Colonic mucosa (tissue), 4 donors: ENCODE measurements at regions not wholly inside any gene's neighbourhood (a gene's known extent, or its start where the extent isn't known, plus 50 kb on each side); places are given as distances from the start of the nearest gene placed in this dataset.

Experiments used
- DNase-seq: peaks from one replicate; pipeline ENCODE4 v3.0.0-alpha.2; 2020
- H3K27ac ChIP-seq: fragments of 200-600 bp; one replicate; pipeline ENCODE4 v1.8.0; 2021
- H3K27me3 ChIP-seq: fragments of 200-600 bp; one replicate; pipeline ENCODE4 v1.8.0; 2021
- H3K36me3 ChIP-seq: fragments of 200-600 bp; one replicate; pipeline ENCODE4 v1.8.0; 2021
- H3K4me1 ChIP-seq: fragments of 200-600 bp; one replicate; pipeline ENCODE4 v1.8.0; 2021; ENCODE audit warnings: mild to moderate bottlenecking
- H3K4me3 ChIP-seq: fragments of 200-600 bp; one replicate; pipeline ENCODE4 v1.8.0; 2021
- H3K9ac ChIP-seq, 2 donors: one replicate each; pipeline ENCODE4 v1.7.0; 2013; ENCODE audit warnings: control low read depth in 2 of 2, low read depth in 2 of 2, low read length in 2 of 2
- H3K9me3 ChIP-seq: fragments of 200-600 bp; one replicate; pipeline ENCODE4 v1.8.0; 2021
- intact Hi-C: fragments of 100-400 bp; cut with DNase I; formaldehyde crosslinking; loops from one replicate; pipeline ENCODE4 v1.14.1; 2022
- TF ChIP-seq, protein P1 (sequence below): fragments of 200-600 bp; IDR thresholded peaks from one replicate; pipeline ENCODE4 v1.8.0; 2022; ENCODE audit warnings: antibody characterized with exemption, mild to moderate bottlenecking
- donor health status: healthy.
- donor health status: DM: no; HTN: no; CAD: no.
- donor health status: DM: no; HTN: no; CAD: no.

DNA sequence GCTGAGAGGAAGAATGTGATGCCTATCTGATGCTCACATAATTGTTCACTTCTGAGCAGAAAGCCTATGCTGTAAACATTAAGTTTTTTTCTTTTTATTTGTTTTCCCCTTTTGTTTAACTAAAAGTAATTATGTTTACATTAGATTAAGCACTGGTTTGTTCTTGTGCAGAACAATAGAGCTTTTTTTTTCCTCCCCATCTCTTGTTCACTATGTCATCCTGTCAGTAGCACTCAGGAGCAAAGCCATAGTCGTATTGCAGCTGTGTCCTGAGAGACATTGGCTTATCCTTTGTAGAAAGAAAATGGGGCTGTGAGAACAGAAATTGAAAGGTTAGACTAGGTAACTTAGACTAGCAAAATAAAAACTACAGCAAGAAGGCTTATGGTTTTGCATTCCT is 301.8 kb upstream of the RAG2 start:
- Histone ChIP-seq H3K9me3 (no peaks in the 10 kb centered on the region), H3K9ac (no peak overlapping the region), H3K36me3 (no peaks in the 10 kb centered on the region), H3K4me1 (no peaks in the 10 kb centered on the region), H3K27me3 (no peaks in the 10 kb centered on the region), H3K27ac (no peak overlapping the region), H3K4me3 (no peak overlapping the region)
- no peak for DNase-seq
- TF ChIP-seq, protein P1, sequence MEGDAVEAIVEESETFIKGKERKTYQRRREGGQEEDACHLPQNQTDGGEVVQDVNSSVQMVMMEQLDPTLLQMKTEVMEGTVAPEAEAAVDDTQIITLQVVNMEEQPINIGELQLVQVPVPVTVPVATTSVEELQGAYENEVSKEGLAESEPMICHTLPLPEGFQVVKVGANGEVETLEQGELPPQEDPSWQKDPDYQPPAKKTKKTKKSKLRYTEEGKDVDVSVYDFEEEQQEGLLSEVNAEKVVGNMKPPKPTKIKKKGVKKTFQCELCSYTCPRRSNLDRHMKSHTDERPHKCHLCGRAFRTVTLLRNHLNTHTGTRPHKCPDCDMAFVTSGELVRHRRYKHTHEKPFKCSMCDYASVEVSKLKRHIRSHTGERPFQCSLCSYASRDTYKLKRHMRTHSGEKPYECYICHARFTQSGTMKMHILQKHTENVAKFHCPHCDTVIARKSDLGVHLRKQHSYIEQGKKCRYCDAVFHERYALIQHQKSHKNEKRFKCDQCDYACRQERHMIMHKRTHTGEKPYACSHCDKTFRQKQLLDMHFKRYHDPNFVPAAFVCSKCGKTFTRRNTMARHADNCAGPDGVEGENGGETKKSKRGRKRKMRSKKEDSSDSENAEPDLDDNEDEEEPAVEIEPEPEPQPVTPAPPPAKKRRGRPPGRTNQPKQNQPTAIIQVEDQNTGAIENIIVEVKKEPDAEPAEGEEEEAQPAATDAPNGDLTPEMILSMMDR = no peak
- intact Hi-C loops = no loop called here

DNA sequence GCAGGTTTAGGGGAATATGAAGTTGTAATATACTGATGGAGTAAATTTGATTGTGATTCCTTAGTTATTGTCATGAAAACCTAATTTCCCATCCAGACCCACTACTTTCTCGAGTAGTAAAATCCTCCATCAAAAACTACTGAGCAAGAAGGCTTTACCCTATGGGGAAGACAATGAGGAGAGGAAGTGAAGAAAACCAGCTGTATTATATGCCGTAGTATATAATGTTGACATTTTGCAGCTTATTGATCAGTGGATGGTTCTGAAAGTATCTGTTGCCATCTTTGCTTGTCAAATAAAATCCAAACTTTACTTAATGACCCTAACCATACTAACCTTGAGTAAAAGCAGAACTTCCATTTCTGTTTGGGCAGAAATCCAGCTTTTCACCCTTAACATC is 292.8 kb upstream of the RAG2 start:
- H3K9me3 ChIP-seq = no peaks in the 10 kb centered on the region
- intact Hi-C loops = no loop called here
- H3K36me3 ChIP-seq = no peaks in the 10 kb centered on the region
- DNase-seq = no peak
- TF ChIP-seq, protein P1 = no peak
- H3K9ac ChIP-seq = no peak overlapping the region
- H3K4me1 ChIP-seq = no peaks in the 10 kb centered on the region
- H3K4me3 ChIP-seq = no peak overlapping the region
- no peaks in the 10 kb centered on the region for H3K27me3 ChIP-seq
- H3K27ac ChIP-seq = no peak overlapping the region

GRCh38 chr11:36890121-36890679 is 292.2 kb upstream of the RAG2 start:
- DNase-seq = no peak
- Histone ChIP-seq H3K9ac (no peak overlapping the region), H3K36me3 (no peaks in the 10 kb centered on the region), H3K27me3 (no peaks in the 10 kb centered on the region), H3K27ac (no peak overlapping the region), H3K9me3 (no peaks in the 10 kb centered on the region), H3K4me3 (no peak overlapping the region), H3K4me1 (no peaks in the 10 kb centered on the region)
- intact Hi-C loops = no loop called here
- TF ChIP-seq, protein P1 = no peak

- no peaks in the 10 kb centered on the region for H3K27me3 ChIP-seq
- intact Hi-C loops = no loop called here
These were observed 287.1 kb upstream of the RAG2 start for GRCh38 chr11:36885154-36885553.

DNA sequence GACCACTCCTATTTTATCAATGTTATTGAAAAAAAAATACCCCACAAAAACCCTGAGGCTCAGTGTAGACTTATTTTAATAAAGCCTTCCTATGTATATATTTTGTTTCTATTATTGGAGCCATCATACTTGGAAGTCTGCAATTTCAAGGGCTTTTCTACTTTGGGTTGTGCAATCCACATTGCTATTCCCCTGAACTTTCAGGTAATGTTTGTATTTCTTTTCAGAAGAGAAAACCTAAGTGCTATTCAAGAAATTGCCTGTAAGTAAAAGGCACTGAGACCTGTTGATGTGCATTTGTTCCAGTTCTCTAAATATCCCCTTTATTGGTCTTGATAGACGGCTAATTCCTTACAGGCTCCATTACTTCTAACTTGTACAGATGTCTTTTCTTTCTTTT is 280.7 kb upstream of the RAG2 start:
- intact Hi-C loops = no loop called here
- Histone ChIP-seq H3K9me3 (no peaks in the 10 kb centered on the region), H3K9ac (no peak overlapping the region), H3K36me3 (no peaks in the 10 kb centered on the region), H3K4me1 (no peaks in the 10 kb centered on the region), H3K27ac (no peak overlapping the region), H3K27me3 (no peaks in the 10 kb centered on the region), H3K4me3 (no peak overlapping the region)
- TF ChIP-seq, protein P1 = no peak
- DNase-seq = no peak

More at GRCh38 chr11:36885154-36885553, 287.1 kb upstream of the RAG2 start:
- Histone ChIP-seq H3K4me1 (no peaks in the 10 kb centered on the region), H3K9me3 (no peaks in the 10 kb centered on the region), H3K36me3 (no peaks in the 10 kb centered on the region), H3K27ac (no peak overlapping the region), H3K4me3 (no peak overlapping the region), H3K9ac (no peak overlapping the region)
- DNase-seq = no peak
- TF ChIP-seq, protein P1 = no peak
